ENCODE measurements at regions not wholly inside any gene's neighbourhood (a gene's known extent, or its start where the extent isn't known, plus 50 kb on each side); places are given as distances from the start of the nearest gene placed in this dataset.
"Not testable (repeated sequence)": the region's sequence is repeated elsewhere in the genome, so short reads cannot be mapped to it uniquely, and the experiment has no call there.

DNA sequence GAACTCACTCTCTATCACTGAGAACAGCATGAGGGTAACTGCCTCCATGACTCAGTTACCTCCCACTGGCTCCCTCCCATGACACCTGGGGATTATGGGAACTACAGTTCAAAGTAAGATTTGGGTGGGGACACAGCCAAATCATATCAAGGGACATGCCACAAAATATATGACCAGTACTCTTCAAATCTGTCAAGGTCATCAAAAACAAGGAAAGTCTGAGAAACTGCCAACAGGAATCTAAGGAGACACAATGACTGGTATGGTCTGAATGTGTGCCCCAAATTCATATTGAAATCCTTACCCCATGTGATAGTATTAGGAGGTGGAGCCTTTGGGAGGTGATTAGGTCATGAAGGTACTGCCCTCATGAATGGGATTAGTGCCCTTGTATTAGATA lies 258.8 kb downstream of the TPBG start:
- ATAC-seq = no peak
- POLR2A ChIA-PET = no interaction called here
- CTCF ChIA-PET = no interaction called here
- Histone ChIP-seq H3K4me1 (ENCODE audit: control insufficient read depth in 1 of 2, insufficient read depth in 2 of 2, low read length in 2 of 2) (no peaks in the 10 kb centered on the region), H4K20me1 (ENCODE audit: insufficient read depth) (no peaks in the 10 kb centered on the region), H3K27ac (ENCODE audit: low read depth, low read length) (no peak overlapping the region), H3K79me2 (ENCODE audit: insufficient read depth, low read length) (no peaks in the 10 kb centered on the region), H3K9me3 (ENCODE audit: control insufficient read depth in 1 of 2, insufficient read depth in 1 of 2, low read depth in 1 of 2, low read length in 2 of 2) (no peaks in the 10 kb centered on the region), H3K36me3 (ENCODE audit: control insufficient read depth in 1 of 2, insufficient read depth in 2 of 2, low read length in 2 of 2) (no peaks in the 10 kb centered on the region), H3K4me2 (ENCODE audit: low read length) (no peak overlapping the region), H2AFZ (ENCODE audit: low read depth, low read length, poor library complexity, severe bottlenecking) (no peak overlapping the region), H3K27me3 (ENCODE audit: insufficient read depth, low read length) (no peaks in the 10 kb centered on the region), H3K9me2 (ENCODE audit: insufficient read depth) (no peaks in the 10 kb centered on the region), H3K4me3 (replicated peaks in 1 of 2; ENCODE audit: low read depth in 1 of 2, low read length in 2 of 2) (no peak overlapping the region), H3K9ac (ENCODE audit: low read length) (no peak overlapping the region)
- no TSS peak for BruUV-seq (replicated peaks)
- RAD21 ChIA-PET (ENCODE audit: low non-redundant PET in 1 of 2, low total read pairs in 2 of 2, uncharacterized antibody in 2 of 2, unreplicated experiment in 2 of 2) = no interaction called here
- DNase-seq (ENCODE audit: low read depth, low spot score) = no peak
- intact Hi-C loops (cut with micrococcal nuclease) = no loop called here
- TF ChIP-seq CBX3 (IDR thresholded peaks at IDR 0.05; ENCODE audit: low read depth) (no peak), YY1 (IDR thresholded peaks at IDR 0.05; ENCODE audit: extremely low read depth, insufficient replicate concordance, low read depth, low read length) (no peak), EZH2 (IDR thresholded peaks at IDR 0.05) (no peak), SRF (IDR thresholded peaks at IDR 0.05; ENCODE audit: low read depth) (no peak)
- TF ChIP-seq, protein P1, sequence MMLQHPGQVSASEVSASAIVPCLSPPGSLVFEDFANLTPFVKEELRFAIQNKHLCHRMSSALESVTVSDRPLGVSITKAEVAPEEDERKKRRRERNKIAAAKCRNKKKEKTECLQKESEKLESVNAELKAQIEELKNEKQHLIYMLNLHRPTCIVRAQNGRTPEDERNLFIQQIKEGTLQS (IDR thresholded peaks at IDR 0.05) = no peak
- TF ChIP-seq, protein P2, sequence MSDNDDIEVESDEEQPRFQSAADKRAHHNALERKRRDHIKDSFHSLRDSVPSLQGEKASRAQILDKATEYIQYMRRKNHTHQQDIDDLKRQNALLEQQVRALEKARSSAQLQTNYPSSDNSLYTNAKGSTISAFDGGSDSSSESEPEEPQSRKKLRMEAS (IDR thresholded peaks at IDR 0.05) = no peak

DNA sequence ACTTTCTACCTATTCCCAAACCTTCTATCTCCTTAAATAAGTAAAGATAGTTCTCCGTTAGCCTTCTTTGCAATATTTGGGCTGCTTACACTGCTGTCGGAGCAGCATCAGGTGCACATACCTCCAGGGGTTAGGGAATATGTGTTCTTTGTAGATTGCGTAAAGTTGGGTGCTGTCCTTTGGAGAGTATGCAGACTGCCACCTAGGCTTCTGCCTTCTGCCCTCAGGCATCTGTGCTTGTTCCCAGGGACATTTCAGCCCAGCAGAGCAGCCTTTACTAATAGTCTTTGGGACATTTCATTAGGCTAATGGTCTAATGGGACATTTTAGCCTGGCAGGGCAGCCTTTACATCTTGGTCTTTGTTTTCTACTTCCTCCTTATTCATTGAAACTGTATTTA lies 260.6 kb downstream of the TPBG start:
- no peaks in the 10 kb centered on the region for H3K4me1 ChIP-seq (ENCODE audit: control insufficient read depth in 1 of 2, insufficient read depth in 2 of 2, low read length in 2 of 2)
- no peaks in the 10 kb centered on the region for H3K27me3 ChIP-seq (ENCODE audit: insufficient read depth, low read length)
- ATAC-seq (no peak), DNase-seq (ENCODE audit: low read depth, low spot score) (no peak)
- TF ChIP-seq, protein P2 (IDR thresholded peaks at IDR 0.05) = no peak
- TF ChIP-seq EZH2phosphoT487 (IDR thresholded peaks at IDR 0.05; ENCODE audit: borderline replicate concordance) (no peak), YY1 (IDR thresholded peaks at IDR 0.05; ENCODE audit: extremely low read depth, insufficient replicate concordance, low read depth, low read length) (no peak), TCF7L2 (IDR thresholded peaks at IDR 0.05; ENCODE audit: borderline replicate concordance, extremely low read depth, insufficient read depth, insufficient read length) (no peak), EGR1 (IDR thresholded peaks at IDR 0.05; ENCODE audit: low read depth) (no peak), ZNF274 (IDR thresholded peaks at IDR 0.05; ENCODE audit: low read depth, low read length) (no peak), CBX3 (IDR thresholded peaks at IDR 0.05; ENCODE audit: low read depth) (no peak), JUND (IDR thresholded peaks at IDR 0.05) (no peak), POLR2A (IDR thresholded peaks at IDR 0.05; ENCODE audit: borderline replicate concordance, extremely low read depth, insufficient read depth, insufficient read length) (no peak), EZH2 (IDR thresholded peaks at IDR 0.05) (no peak), FOSL1 (IDR thresholded peaks at IDR 0.05; ENCODE audit: low read depth) (no peak)
- TF ChIP-seq, protein P1 (IDR thresholded peaks at IDR 0.05) = no peak
- ChIA-PET RAD21 (ENCODE audit: low non-redundant PET in 1 of 2, low total read pairs in 2 of 2, uncharacterized antibody in 2 of 2, unreplicated experiment in 2 of 2) (no interaction called here), POLR2A (no interaction called here), CTCF (no interaction called here)
- H3K9me2 ChIP-seq (ENCODE audit: insufficient read depth) = no peaks in the 10 kb centered on the region
- H4K20me1 ChIP-seq (ENCODE audit: insufficient read depth) = no peaks in the 10 kb centered on the region
- H3K27ac ChIP-seq (ENCODE audit: low read depth, low read length) = no peak overlapping the region
- no peaks in the 10 kb centered on the region for H3K79me2 ChIP-seq (ENCODE audit: insufficient read depth, low read length)
- H3K9ac ChIP-seq (ENCODE audit: low read length) = no peak overlapping the region
- intact Hi-C loops (cut with micrococcal nuclease) = no loop called here
- H3K4me2 ChIP-seq (ENCODE audit: low read length) = no peak overlapping the region
- H2AFZ ChIP-seq (ENCODE audit: low read depth, low read length, poor library complexity, severe bottlenecking) = no peak overlapping the region
- no peaks in the 10 kb centered on the region for H3K36me3 ChIP-seq (ENCODE audit: control insufficient read depth in 1 of 2, insufficient read depth in 2 of 2, low read length in 2 of 2)
- no peaks in the 10 kb centered on the region for H3K9me3 ChIP-seq (ENCODE audit: control insufficient read depth in 1 of 2, insufficient read depth in 1 of 2, low read depth in 1 of 2, low read length in 2 of 2)
- BruUV-seq (replicated peaks) = no TSS peak
- H3K4me3 ChIP-seq (replicated peaks in 1 of 2; ENCODE audit: low read depth in 1 of 2, low read length in 2 of 2) = no peak overlapping the region

DNA sequence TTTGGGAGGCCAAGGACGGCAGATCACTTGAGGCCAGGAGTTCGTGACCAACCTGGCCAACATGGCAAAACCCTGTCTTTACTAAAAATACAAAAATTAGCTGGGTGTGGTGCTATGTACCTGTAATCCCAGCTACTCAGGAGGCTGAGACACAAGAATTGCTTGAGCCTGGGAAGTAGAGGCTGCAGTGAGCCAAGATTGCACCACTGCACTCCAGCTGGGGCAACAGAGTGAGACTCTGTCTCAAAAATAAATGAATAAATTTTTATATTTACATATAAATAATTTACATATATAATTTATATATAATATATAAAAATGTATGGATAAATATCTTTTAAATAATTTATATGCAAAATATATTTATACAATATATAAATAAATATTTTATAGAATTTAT lies 263.3 kb downstream of the TPBG start:
- H2AFZ ChIP-seq (ENCODE audit: low read depth, low read length, poor library complexity, severe bottlenecking); POLR2A ChIA-PET; ATAC-seq; H3K27ac ChIP-seq (ENCODE audit: low read depth, low read length); H3K9me3 ChIP-seq (ENCODE audit: control insufficient read depth in 1 of 2, insufficient read depth in 1 of 2, low read depth in 1 of 2, low read length in 2 of 2); H3K9ac ChIP-seq (ENCODE audit: low read length); H3K4me3 ChIP-seq (replicated peaks in 1 of 2; ENCODE audit: low read depth in 1 of 2, low read length in 2 of 2); H4K20me1 ChIP-seq (ENCODE audit: insufficient read depth); RAD21 ChIA-PET (ENCODE audit: low non-redundant PET in 1 of 2, low total read pairs in 2 of 2, uncharacterized antibody in 2 of 2, unreplicated experiment in 2 of 2); H3K36me3 ChIP-seq (ENCODE audit: control insufficient read depth in 1 of 2, insufficient read depth in 2 of 2, low read length in 2 of 2); intact Hi-C loops (cut with micrococcal nuclease); H3K4me2 ChIP-seq (ENCODE audit: low read length); H3K79me2 ChIP-seq (ENCODE audit: insufficient read depth, low read length); BruUV-seq (replicated peaks); DNase-seq (ENCODE audit: low read depth, low spot score); H3K27me3 ChIP-seq (ENCODE audit: insufficient read depth, low read length); CTCF ChIA-PET; H3K9me2 ChIP-seq (ENCODE audit: insufficient read depth); H3K4me1 ChIP-seq (ENCODE audit: control insufficient read depth in 1 of 2, insufficient read depth in 2 of 2, low read length in 2 of 2): not testable (repeated sequence)
